ENCODE measurements at regions not wholly inside any gene's neighbourhood (a gene's known extent, or its start where the extent isn't known, plus 50 kb on each side); places are given as distances from the start of the nearest gene placed in this dataset.

DNA sequence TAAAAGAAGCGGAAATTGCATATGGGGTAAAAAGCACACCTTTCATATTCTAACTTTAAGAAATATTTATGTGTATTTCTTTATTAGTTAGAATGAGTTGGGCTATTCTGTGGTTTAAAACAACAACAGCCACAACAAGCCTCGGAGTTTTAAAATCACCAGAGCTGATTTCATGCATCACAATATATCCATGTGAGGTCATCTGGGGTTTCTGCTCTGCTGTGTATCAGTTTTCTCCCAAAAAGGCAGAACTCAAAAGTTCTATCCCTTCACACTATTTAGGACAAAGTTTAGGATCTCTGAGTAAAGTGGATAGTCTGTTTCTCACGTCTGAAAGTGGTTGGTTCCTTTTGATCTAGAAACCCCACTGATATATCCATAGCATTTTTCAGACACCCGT lies 601.5 kb upstream of the GCFC2 start:
- Histone ChIP-seq H3K27me3 (no peaks in the 10 kb centered on the region), H3K4me3 (no peak overlapping the region), H3K36me3 (no peaks in the 10 kb centered on the region), H3K27ac (no peak overlapping the region), H3K4me1 (no peaks in the 10 kb centered on the region), H3K9me3 (no peaks in the 10 kb centered on the region)
- intact Hi-C loops (cut with DNase I; ENCODE audit: low total_unique reads), result no loop called here
- in situ Hi-C loops (cut with MboI; ENCODE audit: low sequenced_read_pairs in 4 of 4), result no loop called here
- DNase-seq (no peak), ATAC-seq (no peak)
- TF ChIP-seq, protein P1, sequence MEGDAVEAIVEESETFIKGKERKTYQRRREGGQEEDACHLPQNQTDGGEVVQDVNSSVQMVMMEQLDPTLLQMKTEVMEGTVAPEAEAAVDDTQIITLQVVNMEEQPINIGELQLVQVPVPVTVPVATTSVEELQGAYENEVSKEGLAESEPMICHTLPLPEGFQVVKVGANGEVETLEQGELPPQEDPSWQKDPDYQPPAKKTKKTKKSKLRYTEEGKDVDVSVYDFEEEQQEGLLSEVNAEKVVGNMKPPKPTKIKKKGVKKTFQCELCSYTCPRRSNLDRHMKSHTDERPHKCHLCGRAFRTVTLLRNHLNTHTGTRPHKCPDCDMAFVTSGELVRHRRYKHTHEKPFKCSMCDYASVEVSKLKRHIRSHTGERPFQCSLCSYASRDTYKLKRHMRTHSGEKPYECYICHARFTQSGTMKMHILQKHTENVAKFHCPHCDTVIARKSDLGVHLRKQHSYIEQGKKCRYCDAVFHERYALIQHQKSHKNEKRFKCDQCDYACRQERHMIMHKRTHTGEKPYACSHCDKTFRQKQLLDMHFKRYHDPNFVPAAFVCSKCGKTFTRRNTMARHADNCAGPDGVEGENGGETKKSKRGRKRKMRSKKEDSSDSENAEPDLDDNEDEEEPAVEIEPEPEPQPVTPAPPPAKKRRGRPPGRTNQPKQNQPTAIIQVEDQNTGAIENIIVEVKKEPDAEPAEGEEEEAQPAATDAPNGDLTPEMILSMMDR (IDR thresholded peaks at IDR 0.05 in 4 of 5, conservative IDR thresholded peaks at IDR 0.05 in 1 of 5), result no peak
- TF ChIP-seq POLR2A (IDR thresholded peaks at IDR 0.05), result no peak

DNA sequence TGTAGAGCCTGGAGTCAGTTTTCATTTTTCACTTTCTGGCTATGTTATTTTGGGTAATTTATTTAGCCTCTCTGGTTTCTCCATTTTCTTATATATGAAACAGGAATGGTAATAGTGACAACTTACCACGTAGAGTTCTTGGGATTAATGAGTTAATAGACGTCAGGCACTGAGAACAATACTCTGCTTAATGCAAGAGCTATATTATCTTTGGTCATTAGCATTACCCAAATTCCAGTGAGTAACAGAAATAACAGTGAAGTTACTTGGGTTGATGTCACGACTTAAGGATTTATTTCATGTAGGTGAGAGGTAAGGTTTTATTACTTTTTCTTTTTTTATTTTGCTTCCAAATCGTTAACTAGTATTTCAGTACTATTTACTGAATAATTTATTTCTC lies 601.0 kb upstream of the GCFC2 start:
- TF ChIP-seq POLR2A (IDR thresholded peaks at IDR 0.05), result no peak
- TF ChIP-seq, protein P1 (IDR thresholded peaks at IDR 0.05 in 4 of 5, conservative IDR thresholded peaks at IDR 0.05 in 1 of 5), result no peak
- Histone ChIP-seq H3K4me1 (no peaks in the 10 kb centered on the region), H3K9me3 (no peaks in the 10 kb centered on the region), H3K27ac (no peak overlapping the region), H3K27me3 (no peaks in the 10 kb centered on the region), H3K36me3 (no peaks in the 10 kb centered on the region), H3K4me3 (no peak overlapping the region)
- DNase-seq, result no peak
- no peak for ATAC-seq
- intact Hi-C loops (cut with DNase I; ENCODE audit: low total_unique reads), result no loop called here
- in situ Hi-C loops (cut with MboI; ENCODE audit: low sequenced_read_pairs in 4 of 4), result no loop called here

DNA sequence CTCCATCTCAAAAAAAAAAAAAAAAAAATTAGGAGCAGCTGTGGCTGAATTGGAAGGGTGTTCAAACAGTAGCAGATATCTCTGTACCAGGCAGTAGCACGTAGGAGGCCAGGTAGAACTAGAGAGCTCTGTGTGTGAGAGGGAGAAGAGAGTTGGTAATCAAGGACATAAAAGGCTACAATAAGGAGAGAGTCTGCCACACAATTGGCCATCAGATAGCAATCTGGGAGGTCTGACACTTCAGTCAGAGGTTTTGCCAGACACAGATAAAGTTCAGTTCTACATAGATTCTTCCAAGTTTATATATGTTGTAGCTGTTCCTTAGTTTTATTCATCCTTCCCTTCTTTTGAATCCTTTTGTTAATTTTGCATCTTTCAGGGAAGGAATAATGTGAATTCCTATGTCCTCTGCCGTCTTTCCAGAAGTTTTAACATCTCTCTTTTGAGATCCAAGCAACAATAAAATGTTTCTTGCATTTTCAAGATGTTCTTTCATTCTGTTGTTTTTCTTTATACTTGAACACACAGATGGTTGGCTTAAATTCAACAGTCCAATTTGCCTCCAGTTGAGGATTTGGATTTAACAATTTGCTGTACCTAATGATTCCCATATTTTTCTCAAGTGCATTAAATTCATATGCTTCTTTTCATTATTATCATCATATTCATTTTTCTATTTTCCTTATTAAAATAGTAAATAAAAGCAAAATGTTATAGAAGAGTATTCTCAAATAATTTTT lies 600.3 kb upstream of the GCFC2 start:
- Histone ChIP-seq H3K4me3 (no peak overlapping the region), H3K9me3 (no peaks in the 10 kb centered on the region), H3K4me1 (no peaks in the 10 kb centered on the region), H3K27ac (no peak overlapping the region), H3K27me3 (no peaks in the 10 kb centered on the region), H3K36me3 (no peaks in the 10 kb centered on the region)
- ATAC-seq, result no peak
- intact Hi-C loops (cut with DNase I; ENCODE audit: low total_unique reads) (no loop called here), in situ Hi-C loops (cut with MboI; ENCODE audit: low sequenced_read_pairs in 4 of 4) (no loop called here)
- no peak for DNase-seq
- TF ChIP-seq, protein P1 (IDR thresholded peaks at IDR 0.05 in 4 of 5, conservative IDR thresholded peaks at IDR 0.05 in 1 of 5), result no peak
- no peak for TF ChIP-seq POLR2A (IDR thresholded peaks at IDR 0.05)

DNA sequence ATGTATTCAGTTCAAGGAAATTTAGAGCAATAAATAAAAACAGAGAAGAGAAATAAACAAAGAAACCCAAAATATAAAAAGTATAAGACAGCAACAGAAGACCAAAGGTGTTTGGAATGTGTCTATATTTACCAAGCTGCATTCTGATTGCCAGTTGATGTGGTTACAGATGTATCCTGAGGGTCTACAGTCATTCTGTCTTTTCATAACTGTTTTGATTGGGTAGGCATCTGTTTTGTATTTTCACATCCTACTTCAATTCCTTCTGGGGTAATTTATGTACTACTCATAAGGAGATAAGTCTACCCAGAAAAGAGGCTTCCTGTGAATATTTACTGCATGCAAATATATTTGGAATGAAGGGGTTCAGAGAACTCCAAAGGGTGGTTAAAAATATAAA lies 596.8 kb upstream of the GCFC2 start:
- intact Hi-C loops (cut with DNase I; ENCODE audit: low total_unique reads) (no loop called here), in situ Hi-C loops (cut with MboI; ENCODE audit: low sequenced_read_pairs in 4 of 4) (no loop called here)
- Histone ChIP-seq H3K9me3 (no peaks in the 10 kb centered on the region), H3K4me3 (no peak overlapping the region), H3K27ac (no peak overlapping the region), H3K27me3 (no peaks in the 10 kb centered on the region), H3K36me3 (no peaks in the 10 kb centered on the region), H3K4me1 (no peaks in the 10 kb centered on the region)
- TF ChIP-seq, protein P1 (IDR thresholded peaks at IDR 0.05 in 4 of 5, conservative IDR thresholded peaks at IDR 0.05 in 1 of 5), result no peak
- TF ChIP-seq POLR2A (IDR thresholded peaks at IDR 0.05), result no peak
- ATAC-seq, result no peak
- DNase-seq, result no peak

DNA sequence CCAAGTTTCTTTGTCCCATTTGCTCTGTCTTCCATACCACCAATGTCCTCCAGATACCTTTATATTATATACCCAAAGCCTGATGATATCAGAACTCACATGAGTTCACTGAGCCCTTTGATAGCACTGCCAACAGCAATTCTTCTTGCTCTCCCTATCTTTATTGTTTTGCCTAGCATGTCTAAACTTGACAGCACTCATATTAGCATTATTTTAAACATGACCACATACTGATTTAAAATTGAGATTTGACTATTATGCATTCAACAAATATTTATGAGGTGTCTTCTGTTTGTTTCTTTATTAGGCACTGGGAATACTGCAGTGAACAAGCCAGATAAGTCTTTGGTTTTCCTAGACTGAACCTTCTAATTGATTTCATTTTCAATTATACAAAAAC lies 587.3 kb upstream of the GCFC2 start:
- DNase-seq (no peak), ATAC-seq (no peak)
- Histone ChIP-seq H3K27me3 (no peaks in the 10 kb centered on the region), H3K4me3 (no peak overlapping the region), H3K36me3 (no peaks in the 10 kb centered on the region), H3K9me3 (no peaks in the 10 kb centered on the region), H3K27ac (no peak overlapping the region), H3K4me1 (no peaks in the 10 kb centered on the region)
- TF ChIP-seq POLR2A (IDR thresholded peaks at IDR 0.05), result no peak
- TF ChIP-seq, protein P1 (IDR thresholded peaks at IDR 0.05 in 4 of 5, conservative IDR thresholded peaks at IDR 0.05 in 1 of 5), result no peak
- in situ Hi-C loops (cut with MboI; ENCODE audit: low sequenced_read_pairs in 4 of 4), result no loop called here
- intact Hi-C loops (cut with DNase I; ENCODE audit: low total_unique reads), result no loop called here
